SK-N-MC (cell line): ENCODE measurements at regions not wholly inside any gene's neighbourhood (a gene's known extent, or its start where the extent isn't known, plus 50 kb on each side); places are given as distances from the start of the nearest gene placed in this dataset.
"Not testable (repeated sequence)": the region's sequence is repeated elsewhere in the genome, so short reads cannot be mapped to it uniquely, and the experiment has no call there.

Experiments
- DNase-seq: peaks from one replicate; pipeline ENCODE4 v3.0.0-alpha.2; 2011; ENCODE audit warnings: low read depth, low spot score
- H3K27ac ChIP-seq: fragments of 200-600 bp; sonication (generic); 2 replicates; pipeline ENCODE4 v1.5.1; 2016; ENCODE audit warnings: mixed run types
- H3K36me3 ChIP-seq: fragments of 200-600 bp; sonication (generic); 2 replicates; pipeline ENCODE4 v1.6.1; 2017; ENCODE audit warnings: antibody characterized with exemption, low read length, mixed read lengths; ENCODE audit not compliant: insufficient read depth
- H3K4me3 ChIP-seq: fragments of 200-600 bp; sonication (generic); 2 replicates; pipeline ENCODE4 v1.5.1; 2016
- H3K9ac ChIP-seq: fragments of 200-600 bp; sonication (generic); 2 replicates; pipeline ENCODE4 v1.8.0; 2017; ENCODE audit warnings: mixed run types, mixed read lengths; ENCODE audit not compliant: insufficient read length
- H3K9me3 ChIP-seq: fragments of 200-600 bp; sonication (generic); 2 replicates; pipeline ENCODE4 v1.6.1; 2017; ENCODE audit warnings: low read depth, mild to moderate bottlenecking, antibody characterized with exemption, low read length, moderate library complexity, mixed read lengths
- EZH2 ChIP-seq: fragments of 200-600 bp; sonication (generic); IDR thresholded peaks from one replicate; pipeline ENCODE4 v1.6.1; 2017; ENCODE audit warnings: antibody characterized with exemption
- FOXP2 ChIP-seq: optimal IDR thresholded peaks from 2 replicates; pipeline ENCODE3; 2011; ENCODE audit warnings: mild to moderate bottlenecking, moderate library complexity; ENCODE audit not compliant: insufficient read depth; ENCODE audit errors: extremely low read length, control extremely low read depth
- POLR2AphosphoS5 ChIP-seq: IDR thresholded peaks from 2 replicates; pipeline ENCODE4 v1.6.1; 2012; ENCODE audit warnings: mild to moderate bottlenecking, low read depth, low read length, borderline replicate concordance

GRCh38 chr1:91207691-91208090 lies 185.9 kb upstream of the ZNF644 start:
- not testable (repeated sequence) for H3K9me3 ChIP-seq, H3K36me3 ChIP-seq, H3K4me3 ChIP-seq, H3K27ac ChIP-seq, H3K9ac ChIP-seq, DNase-seq

GRCh38 chr1:91204150-91204549 lies 182.3 kb upstream of the ZNF644 start:
- not testable (repeated sequence) for H3K4me3 ChIP-seq, DNase-seq

GRCh38 chr1:91201694-91202093 lies 179.9 kb upstream of the ZNF644 start:
- H3K9ac ChIP-seq, result no peak overlapping the region
- TF ChIP-seq FOXP2 (no peak), POLR2AphosphoS5 (no peak), EZH2 (no peak)
- DNase-seq, result no peak
- no peak overlapping the region for H3K4me3 ChIP-seq
- H3K27ac ChIP-seq, result no peak overlapping the region
- H3K36me3 ChIP-seq, result no peaks in the 10 kb centered on the region
- no peaks in the 10 kb centered on the region for H3K9me3 ChIP-seq

More at GRCh38 chr1:91204150-91204549, 182.3 kb upstream of the ZNF644 start:
- not testable (repeated sequence) for H3K36me3 ChIP-seq, H3K9ac ChIP-seq, H3K9me3 ChIP-seq, H3K27ac ChIP-seq

GRCh38 chr1:91201176-91201575 lies 179.3 kb upstream of the ZNF644 start:
- DNase-seq, result no peak
- Histone ChIP-seq H3K27ac (no peak overlapping the region), H3K9ac (no peak overlapping the region), H3K4me3 (no peak overlapping the region), H3K36me3 (no peaks in the 10 kb centered on the region), H3K9me3 (no peaks in the 10 kb centered on the region)
- TF ChIP-seq POLR2AphosphoS5, result no peak
- TF ChIP-seq FOXP2, result no peak
- TF ChIP-seq EZH2, result no peak

GRCh38 chr1:91200675-91201074 lies 178.8 kb upstream of the ZNF644 start:
- no peaks in the 10 kb centered on the region for H3K36me3 ChIP-seq
- DNase-seq, result no peak

GRCh38 chr1:91199988-91200387 lies 178.2 kb upstream of the ZNF644 start:
- Histone ChIP-seq H3K9ac (no peak overlapping the region), H3K36me3 (no peaks in the 10 kb centered on the region), H3K27ac (no peak overlapping the region), H3K9me3 (no peaks in the 10 kb centered on the region), H3K4me3 (no peak overlapping the region)
- TF ChIP-seq EZH2 (no peak), FOXP2 (no peak), POLR2AphosphoS5 (no peak)
- no peak for DNase-seq

More at GRCh38 chr1:91200675-91201074, 178.8 kb upstream of the ZNF644 start:
- H3K9me3 ChIP-seq, result no peaks in the 10 kb centered on the region
- no peak overlapping the region for H3K4me3 ChIP-seq
- no peak overlapping the region for H3K9ac ChIP-seq
- TF ChIP-seq EZH2 (no peak), POLR2AphosphoS5 (no peak)
- no peak overlapping the region for H3K27ac ChIP-seq

GRCh38 chr1:91190996-91191395 lies 169.2 kb upstream of the ZNF644 start:
- no peak for TF ChIP-seq EZH2
- TF ChIP-seq FOXP2, result no peak
- TF ChIP-seq POLR2AphosphoS5, result no peak
- H3K9me3 ChIP-seq, result no peaks in the 10 kb centered on the region
- no peak overlapping the region for H3K9ac ChIP-seq
- H3K27ac ChIP-seq, result no peak overlapping the region
- no peak overlapping the region for H3K4me3 ChIP-seq
- no peaks in the 10 kb centered on the region for H3K36me3 ChIP-seq
- no peak for DNase-seq

GRCh38 chr1:91189096-91189495 lies 167.3 kb upstream of the ZNF644 start:
- no peak for DNase-seq
- H3K4me3 ChIP-seq, result no peak overlapping the region
- TF ChIP-seq FOXP2, result no peak
- H3K36me3 ChIP-seq, result no peaks in the 10 kb centered on the region
- H3K27ac ChIP-seq, result no peak overlapping the region
- no peak overlapping the region for H3K9ac ChIP-seq
- no peaks in the 10 kb centered on the region for H3K9me3 ChIP-seq

GRCh38 chr1:91182807-91183206 lies 161.0 kb upstream of the ZNF644 start:
- H3K27ac ChIP-seq, H3K36me3 ChIP-seq, H3K9ac ChIP-seq, H3K9me3 ChIP-seq, DNase-seq, H3K4me3 ChIP-seq: not testable (repeated sequence)

- H3K27ac ChIP-seq, result no peak overlapping the region
- no peak for DNase-seq
- H3K9me3 ChIP-seq, result no peaks in the 10 kb centered on the region
- TF ChIP-seq FOXP2, result no peak
- TF ChIP-seq POLR2AphosphoS5, result no peak
- TF ChIP-seq EZH2, result no peak
- no peak overlapping the region for H3K4me3 ChIP-seq
- no peak overlapping the region for H3K9ac ChIP-seq
- H3K36me3 ChIP-seq, result no peaks in the 10 kb centered on the region
Measured at GRCh38 chr1:91176250-91176649, 154.4 kb upstream of the ZNF644 start.
